ENCODE measurements at regions not wholly inside any gene's neighbourhood (a gene's known extent, or its start where the extent isn't known, plus 50 kb on each side); places are given as distances from the start of the nearest gene placed in this dataset.

DNA sequence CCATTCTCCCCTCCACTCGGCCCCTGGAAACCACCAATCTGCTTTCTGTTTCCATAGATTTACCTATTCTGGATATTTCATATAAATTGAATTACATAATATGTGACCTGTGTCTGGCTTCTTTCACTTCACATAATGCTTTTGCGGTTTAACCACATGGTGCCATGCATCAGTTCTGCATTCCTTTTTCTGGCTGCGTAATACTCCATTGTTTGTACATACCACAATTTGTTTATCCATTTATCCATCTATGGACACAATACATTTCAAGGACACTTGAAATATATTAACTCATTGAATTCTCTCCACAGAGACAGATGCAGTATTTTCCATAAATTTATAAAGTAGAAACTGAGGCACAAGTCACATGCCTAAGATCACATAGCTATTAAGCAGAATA lies 110.3 kb upstream of the ETV6 start:
- TF ChIP-seq, protein P1, sequence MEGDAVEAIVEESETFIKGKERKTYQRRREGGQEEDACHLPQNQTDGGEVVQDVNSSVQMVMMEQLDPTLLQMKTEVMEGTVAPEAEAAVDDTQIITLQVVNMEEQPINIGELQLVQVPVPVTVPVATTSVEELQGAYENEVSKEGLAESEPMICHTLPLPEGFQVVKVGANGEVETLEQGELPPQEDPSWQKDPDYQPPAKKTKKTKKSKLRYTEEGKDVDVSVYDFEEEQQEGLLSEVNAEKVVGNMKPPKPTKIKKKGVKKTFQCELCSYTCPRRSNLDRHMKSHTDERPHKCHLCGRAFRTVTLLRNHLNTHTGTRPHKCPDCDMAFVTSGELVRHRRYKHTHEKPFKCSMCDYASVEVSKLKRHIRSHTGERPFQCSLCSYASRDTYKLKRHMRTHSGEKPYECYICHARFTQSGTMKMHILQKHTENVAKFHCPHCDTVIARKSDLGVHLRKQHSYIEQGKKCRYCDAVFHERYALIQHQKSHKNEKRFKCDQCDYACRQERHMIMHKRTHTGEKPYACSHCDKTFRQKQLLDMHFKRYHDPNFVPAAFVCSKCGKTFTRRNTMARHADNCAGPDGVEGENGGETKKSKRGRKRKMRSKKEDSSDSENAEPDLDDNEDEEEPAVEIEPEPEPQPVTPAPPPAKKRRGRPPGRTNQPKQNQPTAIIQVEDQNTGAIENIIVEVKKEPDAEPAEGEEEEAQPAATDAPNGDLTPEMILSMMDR (IDR thresholded peaks at IDR 0.05) = no peak
- no peak for TF ChIP-seq EZH2 (IDR thresholded peaks at IDR 0.05; ENCODE audit: borderline replicate concordance, insufficient read depth, low read depth, low read length, poor library complexity, severe bottlenecking)
